H1 (cell line): ENCODE measurements at regions not wholly inside any gene's neighbourhood (a gene's known extent, or its start where the extent isn't known, plus 50 kb on each side); places are given as distances from the start of the nearest gene placed in this dataset.
A peak's percentile ranks its signal among the peaks of the same experiment; 100 is the strongest.

Experiments
- CTCF ChIA-PET: fragments of 300-600 bp; sonication (Branson Sonifier 250); formaldehyde crosslinking; loops from one replicate; lab custom pipeline; 2021; ENCODE audit not compliant: partially characterized antibody; lab: Charles Lee
- POLR2A ChIA-PET: fragments of 300-600 bp; sonication (Branson Sonifier 250); formaldehyde crosslinking; loops from one replicate; lab custom pipeline; 2021; ENCODE audit warnings: inconsistent platforms; ENCODE audit not compliant: partially characterized antibody; lab: Charles Lee
- DNase-seq, 2 experiments: peaks; one replicate each; pipeline versions ENCODE4 v3.0.0 to v3.0.0-alpha.2; 2010 to 2022; ENCODE audit warnings: low spot score in 2 of 2, low read depth in 1 of 2, mixed read lengths in 1 of 2
- FAIRE-seq: peaks from 2 replicates; lab custom pipeline; 2011; peaks lifted over from hg19 to GRCh38; lab: Jason Lieb, UNC
- H2AFZ ChIP-seq: 2 replicates; pipeline ENCODE4 v1.8.1; 2012; ENCODE audit warnings: low read length, inconsistent platforms
- H2AK5ac ChIP-seq: 2 replicates; pipeline ENCODE4 v1.6.1; 2013; ENCODE audit warnings: low read depth, low read length
- H2BK120ac ChIP-seq: replicated peaks from 2 replicates; pipeline ENCODE3; 2013; ENCODE audit warnings: low read depth, low read length, inconsistent platforms
- H2BK12ac ChIP-seq: 2 replicates; pipeline ENCODE4 v1.6.1; 2013; ENCODE audit warnings: low read depth, low read length
- H2BK15ac ChIP-seq: 2 replicates; pipeline ENCODE4 v1.6.1; 2013; ENCODE audit warnings: low read length
- H2BK20ac ChIP-seq: 2 replicates; pipeline ENCODE4 v1.6.1; 2013; ENCODE audit warnings: low read length
- H2BK5ac ChIP-seq: 2 replicates; pipeline ENCODE4 v1.6.1; 2013; ENCODE audit warnings: low read depth, low read length
- H3K14ac ChIP-seq: 2 replicates; pipeline ENCODE4 v1.6.1; 2013; ENCODE audit warnings: inconsistent platforms; ENCODE audit not compliant: insufficient read length
- H3K18ac ChIP-seq: 2 replicates; pipeline ENCODE4 v1.6.1; 2013; ENCODE audit warnings: low read length; ENCODE audit errors: extremely low read depth
- H3K23ac ChIP-seq: 2 replicates; pipeline ENCODE4 v1.6.1; 2013; ENCODE audit warnings: inconsistent platforms; ENCODE audit not compliant: insufficient read length
- H3K23me2 ChIP-seq: 2 replicates; pipeline ENCODE4 v1.6.1; 2013; ENCODE audit warnings: low read depth, low read length
- H3K27ac ChIP-seq: 2 replicates; pipeline ENCODE4 v1.6.1; 2011; ENCODE audit warnings: low read depth, low read length, inconsistent platforms
- H3K27me3 ChIP-seq, 4 experiments: replicated peaks in 1 of 4; 1 replicate in 1 of 4; 2 replicates in 3 of 4; pipeline versions ENCODE4 v1.6.1 to v1.8.1; 2011 to 2013; ENCODE audit warnings: low read length in 3 of 4, mild to moderate bottlenecking in 3 of 4, inconsistent platforms in 2 of 4, mixed read lengths in 2 of 4, moderate library complexity in 1 of 4; ENCODE audit not compliant: control insufficient read depth in 3 of 4, insufficient read depth in 3 of 4; ENCODE audit errors: extremely low read depth in 1 of 4
- H3K36me3 ChIP-seq, 4 experiments: 2 replicates each; pipeline versions ENCODE4 v1.6.1 to v1.8.1; 2011 to 2013; ENCODE audit warnings: mild to moderate bottlenecking in 4 of 4, low read length in 3 of 4, moderate library complexity in 2 of 4, control low read depth in 1 of 4, inconsistent platforms in 1 of 4; ENCODE audit not compliant: insufficient read depth in 4 of 4, control insufficient read depth in 2 of 4
- H3K4ac ChIP-seq: replicated peaks from 2 replicates; pipeline ENCODE3; 2013; ENCODE audit warnings: low read length, low read depth, mixed read lengths, inconsistent platforms; ENCODE audit not compliant: insufficient read length
- H3K4me1 ChIP-seq, 4 experiments: replicated peaks in 1 of 4; 1 replicate in 1 of 4; 2 replicates in 3 of 4; pipeline versions ENCODE4 v1.6.1 to v1.8.1; 2011 to 2013; ENCODE audit warnings: low read length in 3 of 4, inconsistent platforms in 2 of 4, mixed read lengths in 1 of 4; ENCODE audit not compliant: insufficient read depth in 4 of 4, control insufficient read depth in 3 of 4
- H3K4me2 ChIP-seq, 2 experiments: 2 replicates each; pipeline versions ENCODE4 v1.6.1 to v1.8.1; 2011 to 2013; ENCODE audit warnings: low read depth in 2 of 2, low read length in 2 of 2, control low read depth in 1 of 2, inconsistent platforms in 1 of 2, mild to moderate bottlenecking in 1 of 2; ENCODE audit not compliant: insufficient read depth in 1 of 2
- H3K4me3 ChIP-seq, 4 experiments: fragments of 200-600, 300-600 bp in 1 of 4; sonication (generic), shearing (Covaris generic), sonication (Bioruptor Twin) in 1 of 4; 2 replicates each; pipeline versions ENCODE4 v1.5.1 to v1.8.1; 2011 to 2016; ENCODE audit warnings: low read length in 4 of 4, low read depth in 3 of 4, control low read depth in 2 of 4, inconsistent platforms in 2 of 4, mild to moderate bottlenecking in 2 of 4, mixed read lengths in 1 of 4, moderate library complexity in 1 of 4; ENCODE audit not compliant: insufficient read depth in 2 of 4; ENCODE audit errors: extremely low read depth in 1 of 4
- H3K56ac ChIP-seq: replicated peaks from 2 replicates; pipeline ENCODE3; 2013; ENCODE audit warnings: low read depth, mild to moderate bottlenecking, mixed read lengths, low read length, inconsistent platforms; ENCODE audit not compliant: insufficient read length
- H3K79me1 ChIP-seq: 2 replicates; pipeline ENCODE4 v1.6.1; 2013; ENCODE audit warnings: low read depth, low read length, control low read depth
- H3K79me2 ChIP-seq, 2 experiments: 2 replicates each; pipeline versions ENCODE4 v1.6.1 to v1.8.1; 2012 to 2013; ENCODE audit warnings: low read length in 2 of 2, mild to moderate bottlenecking in 2 of 2, inconsistent platforms in 1 of 2; ENCODE audit not compliant: insufficient read depth in 2 of 2, control insufficient read depth in 1 of 2
- H3K9ac ChIP-seq, 4 experiments: replicated peaks in 1 of 4; 1 replicate in 1 of 4; 2 replicates in 3 of 4; pipeline versions ENCODE4 v1.6.1 to v1.8.1; 2011 to 2013; ENCODE audit warnings: low read depth in 3 of 4, low read length in 3 of 4, control low read depth in 2 of 4, mild to moderate bottlenecking in 2 of 4, moderate library complexity in 2 of 4, inconsistent platforms in 1 of 4; ENCODE audit errors: extremely low read depth in 1 of 4
- H3K9me3 ChIP-seq, 2 experiments: 2 replicates each; pipeline versions ENCODE4 v1.6.1 to v1.8.1; 2012 to 2013; ENCODE audit warnings: mild to moderate bottlenecking in 2 of 2, moderate library complexity in 2 of 2, control low read depth in 1 of 2, inconsistent platforms in 1 of 2, low read depth in 1 of 2, low read length in 1 of 2, mixed read lengths in 1 of 2; ENCODE audit not compliant: insufficient read depth in 2 of 2
- H4K20me1 ChIP-seq, 2 experiments: replicated peaks in 1 of 2; 2 replicates each; pipeline versions ENCODE3 to v1.8.1; 2011 to 2013; ENCODE audit warnings: inconsistent platforms in 2 of 2, low read length in 2 of 2, mild to moderate bottlenecking in 1 of 2; ENCODE audit not compliant: insufficient read depth in 2 of 2, control insufficient read depth in 1 of 2
- H4K5ac ChIP-seq: 2 replicates; pipeline ENCODE4 v1.6.1; 2013; ENCODE audit warnings: low read length, low read depth, mixed read lengths, inconsistent platforms; ENCODE audit not compliant: insufficient read length
- H4K8ac ChIP-seq: 2 replicates; pipeline ENCODE4 v1.8.0; 2013; ENCODE audit warnings: mild to moderate bottlenecking, moderate library complexity, low read length, inconsistent platforms; ENCODE audit not compliant: insufficient read depth; ENCODE audit errors: extremely low read depth
- H4K91ac ChIP-seq: replicated peaks from 2 replicates; pipeline ENCODE3; 2013; ENCODE audit warnings: low read length, mixed read lengths, inconsistent platforms; ENCODE audit not compliant: insufficient read length
- BRCA1 ChIP-seq: IDR thresholded peaks from 2 replicates; pipeline ENCODE4 v1.6.1; 2012; ENCODE audit warnings: low read depth, low read length, improper control_type of control experiment
- CBX8 ChIP-seq: fragments of 300-800, 300-1000 bp; sonication (generic); IDR thresholded peaks from 2 replicates; pipeline ENCODE4 v1.7.1; 2016; ENCODE audit warnings: low read depth, low read length, borderline replicate concordance
- CEBPB ChIP-seq: IDR thresholded peaks from 2 replicates; pipeline ENCODE4 v1.6.1; 2012; ENCODE audit warnings: low read depth, low read length
- GABPA ChIP-seq: IDR thresholded peaks from 2 replicates; pipeline ENCODE4 v1.6.1; 2011; ENCODE audit warnings: mild to moderate bottlenecking, low read length, moderate library complexity, borderline replicate concordance; ENCODE audit not compliant: insufficient read depth
- KDM1A ChIP-seq: fragments of 200-600, 300-600 bp; sonication (generic); IDR thresholded peaks from 2 replicates; pipeline ENCODE4 v1.7.1; 2016; ENCODE audit warnings: mild to moderate bottlenecking, low read length, borderline replicate concordance
- SIN3A ChIP-seq, 2 experiments: IDR thresholded peaks in 1 of 2; conservative IDR thresholded peaks in 1 of 2; 2 replicates each; pipeline ENCODE4 v1.6.1; 2011 to 2012; ENCODE audit warnings: low read length in 2 of 2, improper control_type of control experiment in 1 of 2, low read depth in 1 of 2, mild to moderate bottlenecking in 1 of 2
- WGBS, 2 experiments: shearing (Covaris generic) in 1 of 2; methylation state at CpG; one replicate each; pipeline versions ENCODE4 v1.1.6 to v1.1.7; 2013 to 2015; ENCODE audit warnings: low lambda C conversion rate in 2 of 2, mixed read lengths in 2 of 2, inconsistent platforms in 1 of 2, low coverage in 1 of 2, missing lambda C conversion rate in 1 of 2; ENCODE audit not compliant: insufficient replicate concordance in 2 of 2, insufficient coverage in 1 of 2, insufficient read length in 1 of 2; ENCODE audit errors: extremely low coverage in 1 of 2, missing lambda C conversion rate in 1 of 2; 5-methylcytosine and 5-hydroxymethylcytosine counted together

GRCh38 chr15:62727501-62727900 lies 315.0 kb upstream of the TPM1 start:
- H3K79me1 ChIP-seq: no peaks in the 10 kb centered on the region
- H2BK15ac ChIP-seq: no peak overlapping the region
- peaks cover 4 to 5% of the 10 kb centered on the region in 2 experiments; a peak in 1 of 4 replicates for H3K9me3 ChIP-seq
- H3K27me3 ChIP-seq: no peaks in the 10 kb centered on the region
- no peak overlapping the region for H3K4me2 ChIP-seq
- no peak overlapping the region for H2BK12ac ChIP-seq
- no peak overlapping the region for H2BK5ac ChIP-seq
- H3K36me3 ChIP-seq: no peaks in the 10 kb centered on the region; a peak in 1 of 8 replicates
- H3K56ac ChIP-seq: no peak overlapping the region
- no peak overlapping the region for H3K9ac ChIP-seq
- H4K91ac ChIP-seq: no peak overlapping the region
- ChIA-PET CTCF (interaction anchor here (0.6 to 1.5 kb wide), 4 partner anchors 11 to 518 kb away, joined by 3 to 12 read pairs (median 3); no protein-coding TSS in a partner anchor), POLR2A (no interaction called here)
- no peak overlapping the region for H4K5ac ChIP-seq
- no peak overlapping the region for H3K4me3 ChIP-seq
- no peak overlapping the region for H3K23ac ChIP-seq
- H2BK120ac ChIP-seq: no peak overlapping the region
- H3K18ac ChIP-seq: no peak overlapping the region
- no peak overlapping the region for H3K27ac ChIP-seq
- H2AFZ ChIP-seq: no peak overlapping the region
- no peak overlapping the region for H2AK5ac ChIP-seq
- no peaks in the 10 kb centered on the region for H3K23me2 ChIP-seq
- H3K4ac ChIP-seq: no peak overlapping the region
- 95% methylated on average over 2 of the region's 2 CpGs; no CpG with 5 or more reads in 1 of the 2 experiments for WGBS, 2 experiments
- H3K14ac ChIP-seq: no peak overlapping the region
- TF ChIP-seq CBX8 (no peak), KDM1A (no peak), GABPA (no peak), SIN3A (conservative IDR thresholded peaks at IDR 0.05 in 1 of 2, IDR thresholded peaks at IDR 0.05 in 1 of 2; ENCODE audit: low read depth in 1 of 2, low read length in 2 of 2) (no peak), BRCA1 (no peak), CEBPB (0 out of 2 replicates have a peak, but pooled peaks have one; percentile 16)
- TF ChIP-seq, all 59 proteins: peak for 1
- Histone ChIP-seq H3K4me1 (no peaks in the 10 kb centered on the region), H4K20me1 (no peaks in the 10 kb centered on the region), H3K79me2 (no peaks in the 10 kb centered on the region), H4K8ac (no peak overlapping the region), H2BK20ac (no peak overlapping the region)
- no peak for FAIRE-seq
- DNase-seq: no peak
